ENCODE measurements at regions not wholly inside any gene's neighbourhood (a gene's known extent, or its start where the extent isn't known, plus 50 kb on each side); places are given as distances from the start of the nearest gene placed in this dataset.

GRCh38 chr10:4316161-4316810, 509.7 kb upstream of the AKR1E2 start:
- no peak for DNase-seq (ENCODE audit: low spot score)
- no peaks in the 10 kb centered on the region for H3K9me3 Mint-ChIP-seq
- peaks cover 3% of the 10 kb centered on the region; the same call in 1 of the 2 replicates for H3K27me3 Mint-ChIP-seq (ENCODE audit: low read depth)
- H3K4me3 Mint-ChIP-seq: no peak overlapping the region
- TF ChIP-seq HMGXB4 (CRISPR knock-in tag; IDR thresholded peaks at IDR 0.05) (no peak), FOXJ3 (CRISPR knock-in tag; IDR thresholded peaks at IDR 0.05; ENCODE audit: borderline replicate concordance) (no peak), ZNF423 (CRISPR knock-in tag; IDR thresholded peaks at IDR 0.05) (no peak), SOX15 (CRISPR knock-in tag; IDR thresholded peaks at IDR 0.05) (no peak), AFF4 (CRISPR knock-in tag; IDR thresholded peaks at IDR 0.05; ENCODE audit: borderline replicate concordance) (no peak), SMAD3 (CRISPR knock-in tag; IDR thresholded peaks at IDR 0.05; ENCODE audit: borderline replicate concordance) (no peak), E2F1 (CRISPR knock-in tag; IDR thresholded peaks at IDR 0.05) (no peak), SMAD4 (CRISPR knock-in tag; IDR thresholded peaks at IDR 0.05) (no peak), CDX4 (CRISPR knock-in tag; IDR thresholded peaks at IDR 0.05; ENCODE audit: borderline replicate concordance) (no peak), ZNF138 (CRISPR knock-in tag; conservative IDR thresholded peaks at IDR 0.05) (no peak), ZBTB21 (CRISPR knock-in tag; IDR thresholded peaks at IDR 0.05; ENCODE audit: borderline replicate concordance) (no peak)
- ChIA-PET CTCF (no interaction called here), POLR2A (interaction anchor here (0.5 kb wide), 1 partner anchor 506 kb away, joined by 10 read pairs; no protein-coding TSS in a partner anchor)
- no peak for ATAC-seq
- H3K36me3 Mint-ChIP-seq: no peaks in the 10 kb centered on the region
- no peak overlapping the region for H3K27ac Mint-ChIP-seq
- no peaks in the 10 kb centered on the region for H3K4me1 Mint-ChIP-seq

GRCh38 chr10:4315551-4315950, 510.5 kb upstream of the AKR1E2 start:
- Mint-ChIP-seq H3K36me3 (no peaks in the 10 kb centered on the region), H3K9me3 (no peaks in the 10 kb centered on the region), H3K27ac (no peak overlapping the region), H3K4me3 (no peak overlapping the region), H3K27me3 (ENCODE audit: low read depth) (no peaks in the 10 kb centered on the region), H3K4me1 (no peaks in the 10 kb centered on the region)
- no peak for DNase-seq (ENCODE audit: low spot score)
- ChIA-PET CTCF (interaction anchor here (1.1 kb wide), 1 partner anchor 15 kb away, joined by 3 read pairs; no protein-coding TSS in a partner anchor), POLR2A (interaction anchor here (0.5 kb wide), 1 partner anchor 505 kb away, joined by 10 read pairs; no protein-coding TSS in a partner anchor)
- no peak for ATAC-seq
- no peak for TF ChIP-seq FOXK1 (CRISPR knock-in tag; IDR thresholded peaks at IDR 0.05)
- no peak for TF ChIP-seq MXD4 (CRISPR knock-in tag; IDR thresholded peaks at IDR 0.05; ENCODE audit: borderline replicate concordance)
- no peak for TF ChIP-seq PREB (CRISPR knock-in tag; IDR thresholded peaks at IDR 0.05; ENCODE audit: borderline replicate concordance)
- TF ChIP-seq CBFB (CRISPR knock-in tag; IDR thresholded peaks at IDR 0.05; ENCODE audit: low read depth): no peak
- TF ChIP-seq ZBTB43 (CRISPR knock-in tag; IDR thresholded peaks at IDR 0.05): no peak
- TF ChIP-seq GABPB1 (CRISPR knock-in tag; IDR thresholded peaks at IDR 0.05): no peak
- TF ChIP-seq E2F5 (CRISPR knock-in tag; IDR thresholded peaks at IDR 0.05): no peak
- TF ChIP-seq ATF1 (CRISPR knock-in tag; IDR thresholded peaks at IDR 0.05): no peak
- no peak for TF ChIP-seq RORB (CRISPR knock-in tag; IDR thresholded peaks at IDR 0.05)
- TF ChIP-seq MAX (CRISPR knock-in tag; IDR thresholded peaks at IDR 0.05): no peak
